ENCODE measurements at regions not wholly inside any gene's neighbourhood (a gene's known extent, or its start where the extent isn't known, plus 50 kb on each side); places are given as distances from the start of the nearest gene placed in this dataset.

DNA sequence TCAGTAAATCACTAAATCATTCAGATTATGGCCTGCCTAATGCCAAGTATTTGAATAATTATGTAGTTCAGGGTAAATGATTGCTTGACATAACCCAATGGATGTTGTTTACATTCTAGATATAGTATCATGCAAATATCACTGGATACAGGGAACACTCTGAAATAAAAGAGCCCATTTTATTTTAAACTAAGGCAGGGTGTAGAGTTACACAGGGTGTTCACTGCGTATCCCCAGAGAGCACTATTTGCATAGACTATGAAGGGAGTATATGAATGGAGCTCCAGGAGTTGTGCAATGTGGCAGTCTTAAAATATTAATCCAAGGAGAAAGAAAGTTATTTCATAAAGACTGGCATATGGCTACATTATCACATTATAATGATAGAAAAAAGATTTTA lies 701.1 kb upstream of the KLHL29 start:
- no peak for TF ChIP-seq ZFX (CRISPR knock-in tag; IDR thresholded peaks at IDR 0.05; ENCODE audit: low read depth)
- no peak for TF ChIP-seq ZNF335 (CRISPR knock-in tag; IDR thresholded peaks at IDR 0.05)
- TF ChIP-seq, protein P1, sequence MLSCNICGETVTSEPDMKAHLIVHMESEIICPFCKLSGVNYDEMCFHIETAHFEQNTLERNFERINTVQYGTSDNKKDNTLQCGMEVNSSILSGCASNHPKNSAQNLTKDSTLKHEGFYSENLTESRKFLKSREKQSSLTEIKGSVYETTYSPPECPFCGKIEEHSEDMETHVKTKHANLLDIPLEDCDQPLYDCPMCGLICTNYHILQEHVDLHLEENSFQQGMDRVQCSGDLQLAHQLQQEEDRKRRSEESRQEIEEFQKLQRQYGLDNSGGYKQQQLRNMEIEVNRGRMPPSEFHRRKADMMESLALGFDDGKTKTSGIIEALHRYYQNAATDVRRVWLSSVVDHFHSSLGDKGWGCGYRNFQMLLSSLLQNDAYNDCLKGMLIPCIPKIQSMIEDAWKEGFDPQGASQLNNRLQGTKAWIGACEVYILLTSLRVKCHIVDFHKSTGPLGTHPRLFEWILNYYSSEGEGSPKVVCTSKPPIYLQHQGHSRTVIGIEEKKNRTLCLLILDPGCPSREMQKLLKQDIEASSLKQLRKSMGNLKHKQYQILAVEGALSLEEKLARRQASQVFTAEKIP (CRISPR knock-in tag; IDR thresholded peaks at IDR 0.05; ENCODE audit: borderline replicate concordance): no peak
- TF ChIP-seq ZFP91 (CRISPR knock-in tag; IDR thresholded peaks at IDR 0.05; ENCODE audit: borderline replicate concordance): no peak
- TF ChIP-seq ZBTB20 (CRISPR knock-in tag; IDR thresholded peaks at IDR 0.05; ENCODE audit: borderline replicate concordance, low read depth): no peak
- TF ChIP-seq PAF1 (CRISPR knock-in tag; IDR thresholded peaks at IDR 0.05): no peak
- no peak for TF ChIP-seq ZNF276 (CRISPR knock-in tag; IDR thresholded peaks at IDR 0.05; ENCODE audit: low read depth)
- TF ChIP-seq PTBP1 (IDR thresholded peaks at IDR 0.05; ENCODE audit: low read depth, low read length, poor library complexity, severe bottlenecking): no peak
- TF ChIP-seq, protein P2, sequence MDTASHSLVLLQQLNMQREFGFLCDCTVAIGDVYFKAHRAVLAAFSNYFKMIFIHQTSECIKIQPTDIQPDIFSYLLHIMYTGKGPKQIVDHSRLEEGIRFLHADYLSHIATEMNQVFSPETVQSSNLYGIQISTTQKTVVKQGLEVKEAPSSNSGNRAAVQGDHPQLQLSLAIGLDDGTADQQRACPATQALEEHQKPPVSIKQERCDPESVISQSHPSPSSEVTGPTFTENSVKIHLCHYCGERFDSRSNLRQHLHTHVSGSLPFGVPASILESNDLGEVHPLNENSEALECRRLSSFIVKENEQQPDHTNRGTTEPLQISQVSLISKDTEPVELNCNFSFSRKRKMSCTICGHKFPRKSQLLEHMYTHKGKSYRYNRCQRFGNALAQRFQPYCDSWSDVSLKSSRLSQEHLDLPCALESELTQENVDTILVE (CRISPR knock-in tag; IDR thresholded peaks at IDR 0.05): no peak
- TF ChIP-seq TOPORS (CRISPR knock-in tag; IDR thresholded peaks at IDR 0.05): no peak
- no peak for TF ChIP-seq ZNF605 (CRISPR knock-in tag; IDR thresholded peaks at IDR 0.05)
- no peak for TF ChIP-seq ZNF337 (CRISPR knock-in tag; IDR thresholded peaks at IDR 0.05; ENCODE audit: borderline replicate concordance, low read depth)
- BruUV-seq (replicated peaks): no TSS peak
- no peaks in the 10 kb centered on the region for H3K36me3 ChIP-seq (replicated peaks in 1 of 2; ENCODE audit: control insufficient read depth in 1 of 2, insufficient read depth in 2 of 2, low read length in 2 of 2)
- FAIRE-seq: no peak
- no peak for ATAC-seq
- POLR2A ChIA-PET: no interaction called here
- H4K20me1 ChIP-seq (ENCODE audit: insufficient read depth, low read length): no peaks in the 10 kb centered on the region
- no peaks in the 10 kb centered on the region for H3K79me2 ChIP-seq (ENCODE audit: insufficient read depth, low read length)
- no peaks in the 10 kb centered on the region for H3K27me3 ChIP-seq (ENCODE audit: control insufficient read depth in 1 of 2, insufficient read depth in 2 of 2, low read length in 2 of 2)
- H3K4me1 ChIP-seq (ENCODE audit: insufficient read depth, low read length): no peaks in the 10 kb centered on the region
- intact Hi-C loops (cut with micrococcal nuclease; ENCODE audit: unreplicated experiment) (no loop called here), in situ Hi-C loops (cut with HindIII; ENCODE audit: extremely low pct_ligation_motif_present, low pct_unique_long_range_greater_than_20kb) (no loop called here)
- peaks cover 76% of the 10 kb centered on the region for H3K9me3 ChIP-seq (ENCODE audit: low read length)
- 11% methylated on average over 1 of the region's 1 CpG for WGBS (ENCODE audit: low lambda C conversion rate)
- no peak for DNase-seq (ENCODE audit: low spot score)
- H3K27ac ChIP-seq (ENCODE audit: extremely low read length, insufficient read depth, low read length): no peak overlapping the region
- no peak overlapping the region for H3K4me3 ChIP-seq (replicated peaks in 1 of 3; ENCODE audit: insufficient read depth in 1 of 3, low read depth in 2 of 3, low read length in 3 of 3)
- no peak overlapping the region for H2AFZ ChIP-seq (ENCODE audit: low read length)
- H3K4me2 ChIP-seq (ENCODE audit: low read depth, low read length): no peak overlapping the region
- CTCF ChIA-PET (ENCODE audit: low intra/inter-chr PET ratio, low total read pairs): no interaction called here
- no peak overlapping the region for H3K9ac ChIP-seq (ENCODE audit: insufficient read depth, low read depth, low read length)

Measured in HepG2 (cell line).